ENCODE measurements at regions not wholly inside any gene's neighbourhood (a gene's known extent, or its start where the extent isn't known, plus 50 kb on each side); places are given as distances from the start of the nearest gene placed in this dataset.
A peak's percentile ranks its signal among the peaks of the same experiment; 100 is the strongest.

- Histone ChIP-seq H3K9me3 (ENCODE audit: low read length) (no peaks in the 10 kb centered on the region), H3K4me3 (ENCODE audit: low read length) (no peak overlapping the region), H3K4me1 (ENCODE audit: insufficient read depth, low read length) (peaks cover 4% of the 10 kb centered on the region; the same call in 1 of the 2 replicates), H3K4me2 (ENCODE audit: low read length) (no peak overlapping the region), H2AFZ (ENCODE audit: low read length) (no peak overlapping the region), H3K36me3 (ENCODE audit: low read depth, low read length) (no peaks in the 10 kb centered on the region), H3K27me3 (ENCODE audit: low read length) (no peaks in the 10 kb centered on the region), H3F3A (ENCODE audit: low read length, unreplicated experiment) (no peaks in the 10 kb centered on the region), H3K27ac (ENCODE audit: low read length) (no peak overlapping the region), H4K20me1 (ENCODE audit: low read length) (no peaks in the 10 kb centered on the region), H3K79me2 (ENCODE audit: low read length) (no peaks in the 10 kb centered on the region), H3K9me2 (replicated peaks; ENCODE audit: low read length) (no peaks in the 10 kb centered on the region), H3K9ac (ENCODE audit: low read length) (no peak overlapping the region)
- DNase-seq (no peak), ATAC-seq (no peak)
- intact Hi-C loops (cut with micrococcal nuclease): loop anchor here (10.0 kb wide), 1 partner anchor 393 kb away; no protein-coding TSS in a partner anchor
- no TSS peak for BruUV-seq (replicated peaks)
- POLR2A ChIA-PET (ENCODE audit: unreplicated experiment): no interaction called here
- TF ChIP-seq CTCF (conservative IDR thresholded peaks at IDR 0.05; ENCODE audit: low read depth, low read length) (no peak), EZH2 (IDR thresholded peaks at IDR 0.05; ENCODE audit: low read length, unreplicated experiment) (no peak), EZH2phosphoT487 (IDR thresholded peaks at IDR 0.05; ENCODE audit: borderline replicate concordance, low read length) (no peak)
- CTCF ChIA-PET: no interaction called here
Measured at GRCh38 chrX:39157796-39158195, 356.5 kb downstream of the MID1IP1 start.

GRCh38 chrX:39158801-39159657 lies 357.8 kb downstream of the MID1IP1 start:
- Histone ChIP-seq H3K4me1 (ENCODE audit: insufficient read depth, low read length) (peaks cover 4% of the 10 kb centered on the region; the same call in 1 of the 2 replicates), H3F3A (ENCODE audit: low read length, unreplicated experiment) (no peaks in the 10 kb centered on the region), H3K9ac (ENCODE audit: low read length) (no peak overlapping the region), H3K36me3 (ENCODE audit: low read depth, low read length) (no peaks in the 10 kb centered on the region), H3K4me3 (ENCODE audit: low read length) (no peak overlapping the region), H3K4me2 (ENCODE audit: low read length) (no peak overlapping the region), H3K79me2 (ENCODE audit: low read length) (no peaks in the 10 kb centered on the region), H3K9me3 (ENCODE audit: low read length) (no peaks in the 10 kb centered on the region), H4K20me1 (ENCODE audit: low read length) (no peaks in the 10 kb centered on the region), H2AFZ (ENCODE audit: low read length) (no peak overlapping the region), H3K27me3 (ENCODE audit: low read length) (no peaks in the 10 kb centered on the region), H3K27ac (ENCODE audit: low read length) (no peak overlapping the region), H3K9me2 (replicated peaks; ENCODE audit: low read length) (no peaks in the 10 kb centered on the region)
- TF ChIP-seq EZH2phosphoT487 (IDR thresholded peaks at IDR 0.05; ENCODE audit: borderline replicate concordance, low read length) (no peak), CTCF (conservative IDR thresholded peaks at IDR 0.05; ENCODE audit: low read depth, low read length) (no peak), EZH2 (IDR thresholded peaks at IDR 0.05; ENCODE audit: low read length, unreplicated experiment) (no peak)
- intact Hi-C loops (cut with micrococcal nuclease): loop anchor here (10.0 kb wide), 1 partner anchor 394 kb away; no protein-coding TSS in a partner anchor
- ChIA-PET POLR2A (ENCODE audit: unreplicated experiment) (no interaction called here), CTCF (no interaction called here)
- no peak for ATAC-seq
- peak; percentile 33 for DNase-seq
- no TSS peak for BruUV-seq (replicated peaks)

GRCh38 chrX:39159921-39160507 lies 358.8 kb downstream of the MID1IP1 start:
- Histone ChIP-seq H3K9me2 (replicated peaks; ENCODE audit: low read length) (no peaks in the 10 kb centered on the region), H3K4me3 (ENCODE audit: low read length) (no peak overlapping the region), H3K4me1 (ENCODE audit: insufficient read depth, low read length) (peaks cover 4% of the 10 kb centered on the region; the same call in 1 of the 2 replicates), H3K9me3 (ENCODE audit: low read length) (no peaks in the 10 kb centered on the region), H3K4me2 (ENCODE audit: low read length) (no peak overlapping the region), H4K20me1 (ENCODE audit: low read length) (no peaks in the 10 kb centered on the region), H3F3A (ENCODE audit: low read length, unreplicated experiment) (no peaks in the 10 kb centered on the region), H3K27me3 (ENCODE audit: low read length) (no peaks in the 10 kb centered on the region), H3K36me3 (ENCODE audit: low read depth, low read length) (no peaks in the 10 kb centered on the region), H3K27ac (ENCODE audit: low read length) (no peak overlapping the region), H2AFZ (ENCODE audit: low read length) (no peak overlapping the region), H3K79me2 (ENCODE audit: low read length) (no peaks in the 10 kb centered on the region), H3K9ac (ENCODE audit: low read length) (no peak overlapping the region)
- ATAC-seq (no peak), DNase-seq (no peak)
- TF ChIP-seq EZH2phosphoT487 (IDR thresholded peaks at IDR 0.05; ENCODE audit: borderline replicate concordance, low read length) (no peak), EZH2 (IDR thresholded peaks at IDR 0.05; ENCODE audit: low read length, unreplicated experiment) (no peak)
- BruUV-seq (replicated peaks): no TSS peak
- ChIA-PET CTCF (no interaction called here), POLR2A (ENCODE audit: unreplicated experiment) (no interaction called here)
- intact Hi-C loops (cut with micrococcal nuclease): loop anchor here (10.0 kb wide), 1 partner anchor 395 kb away; no protein-coding TSS in a partner anchor
